ENCODE measurements at regions not wholly inside any gene's neighbourhood (a gene's known extent, or its start where the extent isn't known, plus 50 kb on each side); places are given as distances from the start of the nearest gene placed in this dataset.

GRCh38 chr2:196538646-196539045 lies 100.9 kb upstream of the CCDC150 start:
- no peak overlapping the region for H3K4me3 ChIP-seq (ENCODE audit: low read depth, low read length)
- no peak for DNase-seq (ENCODE audit: low read depth, low spot score)
- TF ChIP-seq CTCF (IDR thresholded peaks at IDR 0.05; ENCODE audit: low read depth, low read length): no peak
- in situ Hi-C loops (cut with HindIII; ENCODE audit: low sequenced_read_pairs): no loop called here

- DNase-seq (ENCODE audit: low read depth, low spot score): no peak
- no peak overlapping the region for H3K4me3 ChIP-seq (ENCODE audit: low read depth, low read length)
- in situ Hi-C loops (cut with HindIII; ENCODE audit: low sequenced_read_pairs): no loop called here
- no peak for TF ChIP-seq CTCF (IDR thresholded peaks at IDR 0.05; ENCODE audit: low read depth, low read length)
Observed at GRCh38 chr2:196544906-196545433, 94.5 kb upstream of the CCDC150 start.

GRCh38 chr2:196546151-196546919 lies 93.2 kb upstream of the CCDC150 start:
- no peak overlapping the region for H3K4me3 ChIP-seq (ENCODE audit: low read depth, low read length)
- no peak for TF ChIP-seq CTCF (IDR thresholded peaks at IDR 0.05; ENCODE audit: low read depth, low read length)
- in situ Hi-C loops (cut with HindIII; ENCODE audit: low sequenced_read_pairs): no loop called here
- no peak for DNase-seq (ENCODE audit: low read depth, low spot score)

GRCh38 chr2:196549052-196549451 lies 90.5 kb upstream of the CCDC150 start:
- DNase-seq (ENCODE audit: low read depth, low spot score): no peak
- TF ChIP-seq CTCF (IDR thresholded peaks at IDR 0.05; ENCODE audit: low read depth, low read length): no peak
- H3K4me3 ChIP-seq (ENCODE audit: low read depth, low read length): no peak overlapping the region
- in situ Hi-C loops (cut with HindIII; ENCODE audit: low sequenced_read_pairs): no loop called here

GRCh38 chr2:196551014-196551413 lies 88.5 kb upstream of the CCDC150 start:
- in situ Hi-C loops (cut with HindIII; ENCODE audit: low sequenced_read_pairs): no loop called here
- no peak for DNase-seq (ENCODE audit: low read depth, low spot score)
- TF ChIP-seq CTCF (IDR thresholded peaks at IDR 0.05; ENCODE audit: low read depth, low read length): no peak
- H3K4me3 ChIP-seq (ENCODE audit: low read depth, low read length): no peak overlapping the region

- in situ Hi-C loops (cut with HindIII; ENCODE audit: low sequenced_read_pairs): no loop called here
- DNase-seq (ENCODE audit: low read depth, low spot score): no peak
- no peak for TF ChIP-seq CTCF (IDR thresholded peaks at IDR 0.05; ENCODE audit: low read depth, low read length)
Observed at GRCh38 chr2:196555161-196555560, 84.4 kb upstream of the CCDC150 start.

More at GRCh38 chr2:196555161-196555560, 84.4 kb upstream of the CCDC150 start:
- H3K4me3 ChIP-seq (ENCODE audit: low read depth, low read length): no peak overlapping the region
